ENCODE measurements at regions not wholly inside any gene's neighbourhood (a gene's known extent, or its start where the extent isn't known, plus 50 kb on each side); places are given as distances from the start of the nearest gene placed in this dataset.

- no peak for DNase-seq
Measured at GRCh38 chr14:83384253-83384652, 1850.6 kb upstream of the SEL1L start.

DNA sequence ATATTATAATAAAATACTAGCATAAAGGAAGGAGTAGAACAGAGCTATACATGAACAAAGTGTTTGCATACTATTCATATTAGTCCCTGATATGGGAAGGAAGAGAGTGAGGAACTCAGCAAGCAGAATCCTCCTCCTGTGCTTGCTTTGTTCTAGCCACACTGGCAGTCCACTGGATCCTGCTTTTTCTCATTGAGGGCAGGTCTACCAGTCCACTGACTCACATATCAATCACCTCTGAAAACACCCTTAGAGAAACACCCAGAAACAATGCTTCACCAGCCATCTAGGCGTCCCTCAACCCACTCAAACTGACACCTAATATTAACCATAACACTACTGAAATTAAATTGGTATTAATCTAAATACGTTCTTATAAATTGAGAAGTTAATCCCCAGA, 1861.7 kb upstream of the SEL1L start:
- no peak for DNase-seq

DNA sequence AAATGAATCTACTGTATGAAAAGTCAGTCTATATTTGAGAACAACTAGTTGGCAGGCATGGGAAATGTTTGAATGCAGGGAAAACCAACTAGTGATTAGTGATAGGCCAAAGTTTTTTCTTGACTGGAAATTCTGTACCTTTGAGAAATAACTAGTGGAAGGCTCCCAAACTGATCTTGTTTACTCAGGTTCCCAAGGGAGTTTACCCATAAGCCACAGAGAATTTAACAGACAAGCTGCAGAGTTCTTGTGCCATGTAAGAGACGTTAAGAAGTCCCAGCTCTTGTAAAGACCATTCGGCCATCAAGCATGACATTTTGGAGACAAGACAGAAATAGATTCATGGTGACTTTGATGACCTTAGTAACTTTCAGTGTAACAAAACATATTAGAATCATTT, 1882.8 kb upstream of the SEL1L start:
- DNase-seq: no peak

- no peak for DNase-seq
Measured at GRCh38 chr14:83419420-83419819, 1885.8 kb upstream of the SEL1L start.

DNA sequence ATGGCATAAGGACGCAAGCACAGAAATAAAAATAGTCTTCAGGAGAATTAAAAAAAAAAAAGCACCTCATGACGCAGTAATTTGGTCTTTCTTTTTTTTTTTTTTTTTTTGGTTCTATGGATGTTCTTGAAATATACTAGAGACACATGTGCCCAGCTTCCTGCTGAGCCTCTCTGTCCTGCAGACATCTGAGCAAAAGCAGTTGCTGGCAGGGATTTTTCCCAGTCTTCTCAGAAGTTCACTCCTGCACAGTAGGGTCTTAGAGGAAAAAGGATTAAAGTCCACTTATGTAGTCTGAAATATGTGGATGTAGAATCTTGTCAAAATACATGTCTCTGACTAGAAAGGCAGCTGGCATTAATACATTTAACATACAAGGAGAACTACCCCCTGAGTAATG, 1888.1 kb upstream of the SEL1L start:
- DNase-seq: no peak

DNA sequence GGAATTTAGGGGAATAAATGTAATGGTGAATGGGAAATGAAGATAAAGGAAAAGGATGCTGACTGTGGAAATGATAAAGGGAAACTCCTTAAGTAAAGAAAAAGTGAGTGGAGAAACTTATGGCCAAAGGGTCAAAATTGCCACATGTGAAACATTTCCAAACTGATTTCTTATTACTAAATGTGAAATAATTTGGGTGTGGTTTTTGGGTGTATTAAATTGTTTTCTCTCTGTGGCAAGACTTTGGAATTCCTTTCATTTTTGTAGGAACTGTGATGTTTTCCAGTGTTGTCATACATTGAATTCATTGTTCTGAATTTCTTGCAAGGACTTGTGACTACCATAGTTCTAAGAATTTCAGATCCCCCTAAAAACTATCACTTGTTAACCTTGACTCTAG, 1891.5 kb upstream of the SEL1L start:
- no peak for DNase-seq

DNA sequence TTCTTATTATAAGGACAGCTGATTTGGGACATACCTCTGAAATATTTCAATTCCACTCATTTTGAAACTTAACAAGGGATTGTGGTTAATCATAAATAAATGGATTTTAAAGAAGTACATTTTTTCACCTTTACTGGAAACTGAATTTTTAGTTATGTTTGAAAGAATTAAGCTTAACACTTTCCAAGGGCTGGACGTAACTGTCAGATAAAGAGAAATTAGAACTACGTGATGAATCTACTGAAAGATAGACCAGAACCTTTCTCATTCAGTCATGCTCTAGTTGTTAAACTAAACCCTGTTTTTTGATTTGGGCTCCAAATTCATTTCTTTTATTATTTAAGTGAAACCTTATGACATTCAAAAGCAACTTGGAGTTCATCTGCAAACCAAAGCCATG, 1892.1 kb upstream of the SEL1L start:
- DNase-seq: no peak

GRCh38 chr14:83433618-83434017, 1900.0 kb upstream of the SEL1L start:
- no peak for DNase-seq

DNA sequence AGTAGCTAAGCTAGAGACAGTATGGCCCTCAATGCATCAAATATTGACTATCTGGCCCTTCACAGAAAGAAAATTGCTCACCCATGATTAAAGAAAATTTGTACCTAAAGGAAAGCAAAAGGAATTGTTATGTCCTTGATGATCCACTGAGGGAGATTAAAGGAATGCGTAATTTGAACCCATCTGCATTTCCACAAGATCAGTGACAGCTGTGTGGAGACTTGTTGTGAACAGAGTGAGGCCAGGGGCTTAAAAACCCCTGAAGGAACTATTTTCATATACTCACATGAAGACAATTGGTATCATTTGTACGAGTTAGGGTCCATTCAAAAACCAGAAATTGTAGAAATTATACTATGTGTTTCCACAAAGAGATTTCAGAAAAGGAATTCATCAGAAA, 1908.1 kb upstream of the SEL1L start:
- no peak for DNase-seq

DNA sequence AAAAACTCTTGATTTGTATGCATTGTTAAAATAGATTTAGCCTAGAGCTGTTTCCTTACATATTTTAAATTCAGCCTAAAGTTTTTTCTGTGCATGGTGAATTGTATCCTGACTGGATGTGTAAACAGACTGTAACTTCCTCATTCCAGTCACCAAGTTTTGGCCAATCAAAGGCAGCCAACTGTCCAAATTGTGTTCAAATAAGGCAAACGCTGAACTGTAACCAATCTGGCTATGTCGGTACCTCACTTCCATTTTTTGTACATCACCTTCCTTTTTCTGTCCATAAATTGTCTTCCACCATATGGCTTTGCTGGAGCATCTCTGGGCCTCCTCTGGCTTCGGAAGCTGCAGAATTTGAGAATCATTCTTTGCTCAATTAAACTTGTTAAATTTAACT, 1921.9 kb upstream of the SEL1L start:
- no peak for DNase-seq

DNA sequence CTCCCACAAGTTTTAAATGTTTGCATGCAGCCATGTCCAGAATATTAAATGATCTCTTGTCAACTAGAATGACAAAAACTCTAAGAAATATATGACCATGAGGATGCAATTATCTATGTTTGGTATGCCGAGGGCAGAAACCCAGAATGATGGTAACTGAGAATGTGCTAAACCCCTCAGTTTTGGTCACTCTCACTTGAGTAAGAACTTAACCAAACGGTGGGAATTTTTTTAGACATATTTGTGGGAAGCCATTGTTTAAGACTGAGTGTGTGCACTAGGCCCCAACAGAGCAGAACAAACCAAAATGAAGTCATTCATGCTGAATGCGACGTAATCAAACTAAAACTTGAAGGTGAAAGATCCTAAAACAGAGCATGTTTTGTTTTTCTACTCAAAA, 1927.9 kb upstream of the SEL1L start:
- DNase-seq: no peak

DNA sequence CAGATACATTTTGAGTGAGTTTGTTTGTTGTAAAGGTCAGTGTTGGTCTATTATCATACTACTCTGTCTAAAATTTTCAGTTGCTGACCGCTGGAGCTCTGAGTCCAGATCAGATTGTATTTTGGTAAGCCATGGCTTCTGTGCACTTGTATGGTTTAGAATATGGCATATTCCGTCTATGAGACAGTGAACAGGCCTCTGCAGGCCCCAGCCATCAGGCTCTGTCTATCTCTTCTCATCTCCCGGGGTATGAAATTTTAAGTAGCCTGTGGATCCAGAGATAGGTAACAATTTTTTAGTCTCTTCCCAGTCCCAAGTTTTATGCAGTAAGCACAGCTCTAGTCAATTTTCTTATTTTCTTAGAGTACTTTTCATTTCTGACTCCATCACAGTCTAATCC, 1929.1 kb upstream of the SEL1L start:
- DNase-seq: no peak

DNA sequence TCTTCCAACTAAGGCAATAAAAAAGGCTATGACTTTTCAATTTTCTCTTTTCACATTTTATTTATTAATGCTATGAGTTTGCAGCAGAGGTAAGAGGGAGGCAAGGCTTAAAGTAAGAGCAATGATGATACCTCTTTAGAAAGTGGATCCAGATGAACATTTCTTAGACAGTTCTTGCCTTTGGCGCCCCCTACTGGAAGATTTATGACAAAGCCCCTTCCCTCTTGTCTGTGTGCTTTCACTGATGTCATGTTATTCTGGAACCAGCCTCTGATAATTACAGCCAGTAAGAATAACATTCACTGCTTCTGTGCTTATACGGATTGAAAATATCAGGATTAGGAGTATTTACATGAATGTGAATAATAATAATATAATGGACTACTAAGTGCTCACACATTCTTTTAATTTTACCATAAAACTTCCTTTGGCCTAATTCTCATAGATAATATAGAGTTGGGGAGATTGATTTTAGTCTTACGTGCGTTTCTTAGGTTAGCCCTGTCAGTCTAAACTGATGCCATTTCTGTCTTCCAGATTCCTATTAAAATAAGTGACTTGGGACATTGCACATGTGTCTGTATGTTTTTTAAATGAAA, 1929.9 kb upstream of the SEL1L start:
- no peak for DNase-seq

- no peak for DNase-seq
Measured at GRCh38 chr14:83467811-83468210, 1934.2 kb upstream of the SEL1L start.

- no peak for DNase-seq
Measured at GRCh38 chr14:83470466-83470865, 1936.8 kb upstream of the SEL1L start.

DNA sequence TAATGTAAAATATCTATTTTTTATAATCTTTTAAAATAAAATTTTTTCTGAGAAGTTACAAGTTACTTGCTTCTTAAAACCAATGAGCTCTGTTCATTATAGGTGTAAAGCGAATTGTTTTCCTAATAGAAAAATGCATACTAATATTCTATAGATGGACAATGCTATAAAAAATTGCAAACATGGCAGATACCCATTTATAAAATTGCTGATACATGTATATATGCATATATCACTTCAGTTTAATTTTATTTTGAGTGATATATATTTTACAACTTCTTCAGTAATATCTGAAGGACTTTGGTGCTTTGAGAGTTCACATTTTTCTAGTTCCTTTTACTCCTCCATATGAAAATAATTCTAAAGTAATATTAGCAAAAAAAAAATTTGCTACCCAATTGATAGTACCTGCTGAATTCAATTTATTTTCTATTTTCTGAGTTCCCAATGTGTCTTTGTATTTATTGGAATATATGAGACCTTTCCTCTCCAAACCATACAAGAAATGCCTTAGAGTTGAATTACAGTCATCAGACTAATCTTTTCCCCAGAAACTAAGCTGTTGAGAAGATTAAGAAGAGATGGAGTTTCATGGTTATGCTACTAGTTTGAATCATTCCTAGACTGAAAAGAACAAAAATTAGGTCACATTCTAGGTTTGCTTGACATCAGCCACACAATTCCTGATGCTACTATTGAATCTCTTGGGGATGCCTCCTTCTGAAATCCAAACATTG, 1937.5 kb upstream of the SEL1L start:
- no peak for DNase-seq

DNA sequence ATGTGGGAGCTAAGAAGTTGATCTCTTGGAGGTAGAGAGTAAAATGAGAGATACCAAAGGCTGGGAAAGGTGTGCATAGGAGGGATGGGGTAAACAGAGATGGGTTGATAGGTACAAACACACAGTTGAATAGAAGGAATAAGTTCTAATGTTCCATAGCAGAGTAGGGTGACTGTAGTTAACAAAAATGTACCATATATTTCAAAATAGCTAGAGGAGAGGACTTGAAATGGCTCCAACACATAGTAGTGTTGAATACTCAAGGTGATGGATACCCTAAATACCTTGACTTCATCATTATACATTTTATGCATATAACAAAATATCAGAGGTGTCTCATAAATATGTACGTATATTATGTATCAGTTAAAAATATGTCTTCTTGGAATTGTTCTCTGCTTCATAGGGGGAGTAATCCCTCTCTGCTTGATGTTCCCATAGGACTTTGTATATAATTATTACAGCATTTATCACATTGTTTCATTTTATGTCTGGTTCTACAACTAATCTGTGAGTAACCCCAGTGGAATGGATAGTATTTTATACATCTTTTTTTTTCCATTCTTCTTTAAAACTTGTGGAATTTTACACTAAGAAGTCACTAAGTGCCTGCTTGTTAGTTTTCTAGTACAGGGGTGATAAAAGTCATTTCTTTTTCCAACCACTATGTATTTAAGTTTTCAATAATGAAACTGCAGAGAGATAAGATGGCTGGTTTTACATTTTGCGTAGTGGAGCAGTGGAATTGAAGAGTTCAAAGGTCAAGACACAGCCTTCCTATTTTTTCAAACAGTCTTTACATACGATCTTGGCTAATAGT, 1940.0 kb upstream of the SEL1L start:
- DNase-seq: no peak

GRCh38 chr14:83478741-83479140, 1945.1 kb upstream of the SEL1L start:
- no peak for DNase-seq

DNA sequence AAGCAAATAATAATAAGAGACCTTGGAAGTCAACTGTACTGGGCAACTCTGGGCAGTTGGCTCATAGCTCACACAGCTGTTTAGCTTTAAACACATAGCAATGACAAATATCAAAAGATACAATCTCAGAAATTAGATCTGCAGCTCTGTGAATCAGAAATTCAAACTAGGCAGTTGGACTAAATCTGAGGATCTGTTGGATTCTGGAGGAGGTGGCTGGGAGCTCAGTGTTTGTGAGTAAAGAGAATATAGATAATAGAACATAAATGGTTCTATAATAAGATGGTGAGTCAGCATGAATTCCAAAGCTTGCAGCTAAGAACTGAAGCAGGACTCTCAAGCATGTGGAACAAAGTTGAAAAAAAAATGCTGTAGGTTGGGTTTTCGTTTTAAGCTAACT, 1949.4 kb upstream of the SEL1L start:
- no peak for DNase-seq

GRCh38 chr14:83485591-83485990, 1951.9 kb upstream of the SEL1L start:
- DNase-seq: no peak

DNA sequence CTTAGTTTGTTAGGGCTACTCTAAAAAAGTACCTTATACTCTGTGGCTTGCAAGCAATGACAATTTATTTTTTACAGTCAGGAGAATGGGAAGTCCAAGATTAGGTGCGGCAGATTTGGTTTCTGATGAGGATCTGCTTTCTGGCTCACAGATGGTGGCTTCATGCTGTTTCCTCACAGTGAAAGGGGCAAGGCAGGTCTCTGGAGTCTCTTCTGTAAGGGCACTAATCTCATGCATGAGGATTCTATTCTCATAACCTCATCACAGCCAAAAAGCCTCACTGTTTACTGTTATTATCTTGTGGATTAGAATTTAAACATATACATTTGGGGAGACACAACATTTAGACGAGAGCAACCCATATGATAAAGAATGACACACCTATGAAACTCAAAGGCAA, 1957.4 kb upstream of the SEL1L start:
- DNase-seq: no peak

DNA sequence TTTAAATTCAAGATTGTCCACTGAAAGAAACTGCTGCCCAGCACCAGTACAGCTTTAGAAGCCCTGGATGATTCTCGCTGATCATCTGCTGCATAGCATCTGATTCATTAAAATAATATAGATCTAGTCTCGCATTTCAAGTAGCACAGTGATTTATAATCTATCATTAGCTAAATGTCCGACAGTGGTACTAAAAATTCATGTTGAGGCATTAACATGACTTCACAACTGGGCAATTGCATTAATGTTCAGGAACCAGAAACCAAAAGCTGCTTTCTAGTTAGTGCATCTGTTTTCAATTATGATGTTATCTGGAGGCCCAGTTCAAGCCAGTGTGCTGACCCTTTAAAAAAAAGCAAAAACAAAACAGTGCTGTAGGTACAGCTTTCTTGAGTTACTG, 1987.2 kb upstream of the SEL1L start:
- DNase-seq: no peak

GRCh38 chr14:83529531-83529930, 1995.9 kb upstream of the SEL1L start:
- DNase-seq: no peak

DNA sequence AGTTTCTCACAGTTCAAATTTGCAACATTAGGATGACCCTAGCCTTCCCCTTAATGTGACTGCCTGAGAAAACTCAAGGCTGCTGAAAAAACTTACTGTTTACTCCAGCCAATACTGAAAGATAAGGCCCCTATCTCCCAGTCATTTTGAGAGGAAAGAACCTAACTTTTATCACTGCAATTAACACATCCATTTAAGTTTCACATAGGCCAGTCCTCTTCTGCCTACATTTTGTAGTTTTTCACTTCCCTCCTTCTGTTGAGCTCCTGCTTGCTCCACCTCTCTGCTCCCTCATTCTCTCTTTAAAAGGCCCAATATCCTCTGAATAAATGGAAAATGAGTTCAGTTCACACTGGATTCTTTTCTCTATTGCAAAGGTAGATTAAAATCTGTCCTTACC, 1996.2 kb upstream of the FLRT2 start:
- no peak for DNase-seq

Measured in NCI-H1048 (cell line).